NCI-H1694 (cell line): ENCODE measurements at regions not wholly inside any gene's neighbourhood (a gene's known extent, or its start where the extent isn't known, plus 50 kb on each side); places are given as distances from the start of the nearest gene placed in this dataset.

Experiments
- DNase-seq: peaks from one replicate; lab custom pipeline; 2025; lab: John Stamatoyannopoulos, UW

- DNase-seq: no peak
These were observed 620.5 kb upstream of the PKN2 start for GRCh38 chr1:88063605-88064004.

- DNase-seq: no peak
These were observed 615.6 kb upstream of the PKN2 start for GRCh38 chr1:88068407-88068960.

GRCh38 chr1:88070956-88071355, 613.1 kb upstream of the PKN2 start:
- DNase-seq: no peak

- DNase-seq: no peak
These were observed 609.4 kb upstream of the PKN2 start for GRCh38 chr1:88074661-88075060.

GRCh38 chr1:88075813-88076212, 608.3 kb upstream of the PKN2 start:
- DNase-seq: no peak

- no peak for DNase-seq
These were observed 605.0 kb upstream of the PKN2 start for GRCh38 chr1:88079036-88079435.

- no peak for DNase-seq
These were observed 603.2 kb upstream of the PKN2 start for GRCh38 chr1:88080875-88081274.

- no peak for DNase-seq
These were observed 595.6 kb upstream of the PKN2 start for GRCh38 chr1:88088481-88088880.

- DNase-seq: no peak
These were observed 594.1 kb upstream of the PKN2 start for GRCh38 chr1:88089961-88090360.

GRCh38 chr1:88098881-88099280, 585.2 kb upstream of the PKN2 start:
- no peak for DNase-seq

GRCh38 chr1:88101041-88101440, 583.0 kb upstream of the PKN2 start:
- no peak for DNase-seq

- DNase-seq: no peak
These were observed 579.8 kb upstream of the PKN2 start for GRCh38 chr1:88104236-88104635.

- DNase-seq: no peak
These were observed 579.2 kb upstream of the PKN2 start for GRCh38 chr1:88104886-88105285.

GRCh38 chr1:88111816-88112215, 572.3 kb upstream of the PKN2 start:
- DNase-seq: no peak

GRCh38 chr1:88117597-88117996, 566.5 kb upstream of the PKN2 start:
- DNase-seq: no peak

GRCh38 chr1:88118176-88118845, 565.8 kb upstream of the PKN2 start:
- no peak for DNase-seq

- no peak for DNase-seq
These were observed 559.5 kb upstream of the PKN2 start for GRCh38 chr1:88124614-88125013.

GRCh38 chr1:88126467-88126866, 557.6 kb upstream of the PKN2 start:
- no peak for DNase-seq

GRCh38 chr1:88133991-88134390, 550.1 kb upstream of the PKN2 start:
- DNase-seq: no peak

- DNase-seq: no peak
These were observed 548.8 kb upstream of the PKN2 start for GRCh38 chr1:88134983-88135921.

GRCh38 chr1:88139633-88140032, 544.4 kb upstream of the PKN2 start:
- no peak for DNase-seq

GRCh38 chr1:88140325-88140724, 543.7 kb upstream of the PKN2 start:
- no peak for DNase-seq

- no peak for DNase-seq
These were observed 542.5 kb upstream of the PKN2 start for GRCh38 chr1:88141499-88142074.
